Astrocyte of the cerebellum (primary cell): ENCODE measurements at regions not wholly inside any gene's neighbourhood (a gene's known extent, or its start where the extent isn't known, plus 50 kb on each side); places are given as distances from the start of the nearest gene placed in this dataset.

Source experiments
- DNase-seq: peaks from one replicate; pipeline ENCODE4 v3.0.0-alpha.2; 2011; ENCODE audit warnings: low read depth
- H3K4me3 ChIP-seq: 2 replicates; pipeline ENCODE4 v1.5.1; 2011; ENCODE audit warnings: mild to moderate bottlenecking, low read depth, low read length, moderate library complexity
- CTCF ChIP-seq: IDR thresholded peaks from 2 replicates; pipeline ENCODE4 v1.5.1; 2012; ENCODE audit warnings: low read length, low read depth, moderate library complexity, mild to moderate bottlenecking; ENCODE audit errors: missing control alignments
- in situ Hi-C: cut with HindIII; loops from 2 replicates; pipeline ENCODE4 v1.10.0; 2017; ENCODE audit warnings: low sequenced_read_pairs

GRCh38 chr2:181281206-181281832, 175.9 kb upstream of the ITGA4 start:
- in situ Hi-C loops: no loop called here
- no peak for TF ChIP-seq CTCF
- H3K4me3 ChIP-seq: no peak overlapping the region
- DNase-seq: peak; percentile 6

DNA sequence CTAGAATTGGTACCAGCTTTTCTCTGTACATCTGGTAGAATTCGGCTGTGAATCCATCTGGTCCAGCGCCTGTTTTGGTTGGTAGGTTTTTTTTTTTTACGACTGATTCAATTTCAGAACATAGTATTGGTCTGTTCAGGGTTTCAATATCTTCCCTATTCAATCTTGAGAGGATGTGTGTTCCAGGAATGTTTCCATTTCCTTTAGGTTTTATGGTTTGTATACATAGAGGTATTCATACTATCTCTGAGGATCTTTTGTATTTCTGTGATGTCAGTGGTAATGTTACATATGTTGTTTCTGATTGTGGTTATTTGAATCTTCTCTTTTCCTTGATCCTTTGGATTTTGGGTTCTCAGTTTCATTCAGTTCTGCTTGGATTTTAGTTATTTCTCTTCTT, 172.1 kb upstream of the ITGA4 start:
- no peak overlapping the region for H3K4me3 ChIP-seq
- TF ChIP-seq CTCF: no peak
- no peak for DNase-seq
- in situ Hi-C loops: no loop called here

DNA sequence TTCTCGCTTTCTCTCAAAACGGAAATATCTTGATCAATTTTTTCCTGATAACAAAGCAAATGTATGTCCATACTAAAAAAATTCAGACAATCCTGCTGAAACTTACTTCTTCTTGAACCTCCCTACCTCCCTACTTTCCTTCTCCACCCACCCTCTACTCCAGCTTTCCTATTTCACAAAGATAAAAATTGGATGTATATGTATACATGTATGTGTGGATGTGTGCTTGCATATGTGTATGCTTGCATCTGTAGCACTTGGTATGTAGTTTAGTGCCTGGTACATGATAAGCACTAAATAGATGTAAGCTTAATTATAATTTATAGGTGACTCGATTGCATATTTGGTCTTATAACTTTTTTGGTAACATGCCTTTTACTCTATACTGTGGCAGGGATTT, 167.5 kb upstream of the ITGA4 start:
- in situ Hi-C loops: no loop called here
- no peak for TF ChIP-seq CTCF
- no peak for DNase-seq
- no peak overlapping the region for H3K4me3 ChIP-seq

DNA sequence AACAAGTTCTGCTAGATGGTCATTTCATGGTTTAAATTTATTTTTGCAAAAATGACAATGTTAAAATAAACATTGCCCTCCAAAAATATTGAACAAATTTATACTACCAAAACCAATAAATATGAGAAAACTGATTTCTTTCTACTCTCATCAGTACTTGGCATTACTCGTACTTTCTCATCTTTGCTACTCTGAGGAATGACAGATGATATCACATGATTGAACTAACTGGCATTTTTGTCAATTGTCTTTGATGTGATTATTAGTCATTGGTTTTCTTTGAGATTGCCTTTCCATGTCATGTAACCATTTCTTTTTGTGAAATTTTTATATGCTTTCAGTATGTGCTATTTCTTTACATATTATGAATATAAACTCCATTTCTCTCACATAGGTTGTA, 167.0 kb upstream of the ITGA4 start:
- DNase-seq: no peak
- in situ Hi-C loops: no loop called here
- no peak overlapping the region for H3K4me3 ChIP-seq

DNA sequence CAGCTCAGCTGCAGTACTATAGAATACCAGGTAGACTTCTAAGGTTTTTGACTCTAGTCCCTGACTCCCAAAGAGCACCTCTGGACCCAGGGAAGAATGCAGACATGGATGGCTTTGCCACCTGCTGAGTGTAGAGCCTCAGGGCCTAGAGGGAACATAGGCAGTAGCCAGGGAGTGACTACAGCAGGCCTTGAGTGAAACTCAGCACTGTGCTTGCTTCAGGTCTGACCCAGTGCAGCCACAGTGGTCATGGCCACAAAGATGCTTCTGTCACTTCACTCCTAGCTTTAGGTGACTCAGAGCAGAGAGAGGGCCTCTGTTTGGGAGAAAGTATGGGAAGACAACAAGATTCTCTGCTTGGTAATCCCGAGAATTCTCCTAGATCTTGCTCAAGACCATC, 162.2 kb upstream of the ITGA4 start:
- in situ Hi-C loops: no loop called here
- H3K4me3 ChIP-seq: no peak overlapping the region
- no peak for TF ChIP-seq CTCF
- DNase-seq: no peak

More for the DNA sequence above, 167.0 kb upstream of the ITGA4 start:
- no peak for TF ChIP-seq CTCF

- TF ChIP-seq CTCF: no peak
- in situ Hi-C loops: no loop called here
- H3K4me3 ChIP-seq: no peak overlapping the region
- DNase-seq: no peak
These were observed 156.4 kb upstream of the ITGA4 start for GRCh38 chr2:181300600-181301291.
